Neural cell (in vitro differentiated cells): ENCODE measurements at regions not wholly inside any gene's neighbourhood (a gene's known extent, or its start where the extent isn't known, plus 50 kb on each side); places are given as distances from the start of the nearest gene placed in this dataset.

Experiments used
- CTCF ChIP-seq: fragments of 450-650 bp; IDR thresholded peaks from 2 replicates; pipeline ENCODE4 v1.5.1; 2014; ENCODE audit warnings: antibody characterized with exemption, mild to moderate bottlenecking, moderate library complexity; ENCODE audit not compliant: poor library complexity, severe bottlenecking
- POLR2AphosphoS5 ChIP-seq: IDR thresholded peaks from 2 replicates; pipeline ENCODE4 v1.6.1; 2012
- REST ChIP-seq: IDR thresholded peaks from 2 replicates; pipeline ENCODE4 v1.6.1; 2012; ENCODE audit warnings: borderline replicate concordance
- TAF1 ChIP-seq: IDR thresholded peaks from 2 replicates; pipeline ENCODE4 v1.6.1; 2012; ENCODE audit warnings: low read depth

- no peak for TF ChIP-seq TAF1
- no peak for TF ChIP-seq CTCF
- TF ChIP-seq REST: no peak
- no peak for TF ChIP-seq POLR2AphosphoS5
Measured at GRCh38 chr4:115945026-115945425, 831.6 kb upstream of the NDST4 start.
